HG03066 (cell line): ENCODE measurements at regions not wholly inside any gene's neighbourhood (a gene's known extent, or its start where the extent isn't known, plus 50 kb on each side); places are given as distances from the start of the nearest gene placed in this dataset.

Source experiments
- ATAC-seq: cut with Tn5 transposase; IDR thresholded peaks from one replicate; pipeline ENCODE4 v1.9.1; 2021; ENCODE audit warnings: low read depth; ENCODE audit not compliant: unreplicated experiment

- no peak for ATAC-seq
Measured at GRCh38 chr9:31783491-31783890, 601.0 kb upstream of the ACO1 start.

- no peak for ATAC-seq
Measured at GRCh38 chr9:31790720-31791119, 593.7 kb upstream of the ACO1 start.

GRCh38 chr9:31799953-31800609 lies 584.4 kb upstream of the ACO1 start:
- no peak for ATAC-seq

GRCh38 chr9:31807574-31808256 lies 576.7 kb upstream of the ACO1 start:
- no peak for ATAC-seq

- ATAC-seq, result no peak
Measured at GRCh38 chr9:31808766-31809165, 575.7 kb upstream of the ACO1 start.

GRCh38 chr9:31820426-31820825 lies 564.0 kb upstream of the ACO1 start:
- no peak for ATAC-seq

- no peak for ATAC-seq
Measured at GRCh38 chr9:31821583-31821982, 562.9 kb upstream of the ACO1 start.

- ATAC-seq, result no peak
Measured at GRCh38 chr9:31823365-31823764, 561.1 kb upstream of the ACO1 start.

GRCh38 chr9:31824860-31825259 lies 559.6 kb upstream of the ACO1 start:
- no peak for ATAC-seq

- ATAC-seq, result no peak
Measured at GRCh38 chr9:31837211-31837610, 547.2 kb upstream of the ACO1 start.

GRCh38 chr9:31839273-31839672 lies 545.2 kb upstream of the ACO1 start:
- no peak for ATAC-seq

- ATAC-seq, result no peak
Measured at GRCh38 chr9:31840702-31841101, 543.7 kb upstream of the ACO1 start.

GRCh38 chr9:31847963-31848362 lies 536.5 kb upstream of the ACO1 start:
- ATAC-seq, result no peak

- ATAC-seq, result no peak
Measured at GRCh38 chr9:31848505-31849285, 535.7 kb upstream of the ACO1 start.

GRCh38 chr9:31854187-31854586 lies 530.3 kb upstream of the ACO1 start:
- ATAC-seq, result no peak

- no peak for ATAC-seq
Measured at GRCh38 chr9:31868830-31869229, 515.6 kb upstream of the ACO1 start.

- no peak for ATAC-seq
Measured at GRCh38 chr9:31870276-31870675, 514.2 kb upstream of the ACO1 start.

GRCh38 chr9:31873722-31874121 lies 510.7 kb upstream of the ACO1 start:
- ATAC-seq, result no peak

GRCh38 chr9:31894008-31894407 lies 490.4 kb upstream of the ACO1 start:
- ATAC-seq, result no peak

- no peak for ATAC-seq
Measured at GRCh38 chr9:31908158-31908890, 476.1 kb upstream of the ACO1 start.

- no peak for ATAC-seq
Measured at GRCh38 chr9:31908891-31909480, 475.5 kb upstream of the ACO1 start.
